ENCODE measurements at regions not wholly inside any gene's neighbourhood (a gene's known extent, or its start where the extent isn't known, plus 50 kb on each side); places are given as distances from the start of the nearest gene placed in this dataset.
"Not testable (repeated sequence)": the region's sequence is repeated elsewhere in the genome, so short reads cannot be mapped to it uniquely, and the experiment has no call there.

DNA sequence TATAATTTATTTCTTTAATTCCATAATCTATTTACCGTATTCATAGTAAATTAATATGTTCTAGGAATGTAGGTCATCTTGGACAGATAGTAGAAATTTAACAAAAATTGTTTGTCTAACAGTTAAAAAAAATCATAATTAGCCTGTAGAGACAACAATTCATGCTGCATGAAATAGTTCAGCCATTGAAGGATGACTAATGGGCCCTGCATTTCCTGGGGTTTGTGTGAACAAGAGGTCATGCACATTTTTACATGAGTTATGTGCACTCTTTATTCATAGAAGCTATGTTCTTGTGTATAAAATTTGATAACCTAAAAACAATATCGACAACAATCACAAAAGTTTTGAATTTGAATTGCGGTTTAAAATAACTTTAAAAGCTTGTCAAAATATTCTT lies 1663.6 kb downstream of the SUCLG1 start:
- no peaks in the 10 kb centered on the region for H3K9me3 Mint-ChIP-seq
- H3K27me3 Mint-ChIP-seq: no peaks in the 10 kb centered on the region
- H3K4me1 Mint-ChIP-seq: no peaks in the 10 kb centered on the region
- H3K4me3 Mint-ChIP-seq: no peak overlapping the region
- no peaks in the 10 kb centered on the region for H3K36me3 Mint-ChIP-seq (ENCODE audit: low read depth)
- H3K27ac Mint-ChIP-seq: no peak overlapping the region
- no peak for DNase-seq
- intact Hi-C loops (cut with micrococcal nuclease): no loop called here

DNA sequence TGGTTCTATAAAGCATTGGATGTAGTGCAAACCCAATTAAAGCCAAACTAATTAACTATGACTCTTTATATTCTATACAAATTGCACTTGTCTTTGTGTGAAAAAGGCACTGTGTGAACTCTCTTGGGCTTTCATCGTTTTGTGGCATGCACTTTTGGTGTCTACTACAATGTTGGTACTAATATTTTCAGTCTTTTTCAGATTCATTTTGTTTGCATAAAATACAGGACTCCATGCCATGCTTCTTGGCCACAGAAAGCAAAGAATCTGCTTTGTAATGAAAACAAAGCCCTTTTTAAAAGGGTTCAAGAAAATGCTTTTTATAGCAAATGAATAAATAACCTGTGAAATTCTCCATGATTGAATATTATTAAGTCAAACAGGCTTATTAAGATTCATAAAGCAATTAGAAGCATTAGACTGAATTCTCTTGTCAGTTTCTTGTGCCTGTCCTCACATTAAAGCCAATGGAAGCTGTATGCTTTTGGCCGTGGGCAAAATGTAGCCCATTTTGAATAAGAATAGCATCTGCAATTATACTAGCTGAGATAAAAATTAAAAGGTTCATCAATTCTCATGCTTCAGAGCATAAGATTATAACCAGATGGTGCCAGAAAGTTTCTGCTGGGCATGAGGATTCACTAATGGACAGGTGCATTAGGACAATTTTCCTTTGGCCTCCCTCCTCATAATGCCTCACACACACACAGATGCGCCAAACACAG lies 1665.2 kb downstream of the SUCLG1 start:
- Mint-ChIP-seq H3K27me3 (no peaks in the 10 kb centered on the region), H3K4me3 (no peak overlapping the region), H3K9me3 (no peaks in the 10 kb centered on the region), H3K27ac (no peak overlapping the region), H3K4me1 (no peaks in the 10 kb centered on the region), H3K36me3 (ENCODE audit: low read depth) (no peaks in the 10 kb centered on the region)
- intact Hi-C loops (cut with micrococcal nuclease): no loop called here
- DNase-seq: no peak

DNA sequence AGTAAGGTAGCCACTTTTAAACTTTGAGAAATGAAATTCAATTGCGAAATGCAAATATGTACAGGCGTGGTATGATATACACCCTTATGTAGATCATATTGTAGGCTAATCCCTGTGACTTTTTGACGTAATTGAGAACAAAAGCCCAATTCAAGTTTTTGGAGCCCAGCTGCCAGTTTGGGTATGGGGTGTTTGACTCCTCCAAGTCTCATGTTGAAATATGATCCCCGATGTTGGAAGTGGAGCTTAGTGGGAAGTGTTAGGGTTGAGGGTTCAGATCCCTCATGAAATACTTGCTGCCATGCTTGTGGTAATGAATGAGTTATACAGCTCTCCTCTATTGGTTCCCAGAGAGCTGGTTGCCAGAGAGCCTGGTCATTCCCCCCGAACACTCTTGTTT lies 1666.8 kb downstream of the SUCLG1 start:
- DNase-seq: no peak
- Mint-ChIP-seq H3K27ac (no peak overlapping the region), H3K27me3 (no peaks in the 10 kb centered on the region), H3K9me3 (no peaks in the 10 kb centered on the region), H3K4me1 (no peaks in the 10 kb centered on the region), H3K36me3 (ENCODE audit: low read depth) (no peaks in the 10 kb centered on the region), H3K4me3 (no peak overlapping the region)
- intact Hi-C loops (cut with micrococcal nuclease): no loop called here

DNA sequence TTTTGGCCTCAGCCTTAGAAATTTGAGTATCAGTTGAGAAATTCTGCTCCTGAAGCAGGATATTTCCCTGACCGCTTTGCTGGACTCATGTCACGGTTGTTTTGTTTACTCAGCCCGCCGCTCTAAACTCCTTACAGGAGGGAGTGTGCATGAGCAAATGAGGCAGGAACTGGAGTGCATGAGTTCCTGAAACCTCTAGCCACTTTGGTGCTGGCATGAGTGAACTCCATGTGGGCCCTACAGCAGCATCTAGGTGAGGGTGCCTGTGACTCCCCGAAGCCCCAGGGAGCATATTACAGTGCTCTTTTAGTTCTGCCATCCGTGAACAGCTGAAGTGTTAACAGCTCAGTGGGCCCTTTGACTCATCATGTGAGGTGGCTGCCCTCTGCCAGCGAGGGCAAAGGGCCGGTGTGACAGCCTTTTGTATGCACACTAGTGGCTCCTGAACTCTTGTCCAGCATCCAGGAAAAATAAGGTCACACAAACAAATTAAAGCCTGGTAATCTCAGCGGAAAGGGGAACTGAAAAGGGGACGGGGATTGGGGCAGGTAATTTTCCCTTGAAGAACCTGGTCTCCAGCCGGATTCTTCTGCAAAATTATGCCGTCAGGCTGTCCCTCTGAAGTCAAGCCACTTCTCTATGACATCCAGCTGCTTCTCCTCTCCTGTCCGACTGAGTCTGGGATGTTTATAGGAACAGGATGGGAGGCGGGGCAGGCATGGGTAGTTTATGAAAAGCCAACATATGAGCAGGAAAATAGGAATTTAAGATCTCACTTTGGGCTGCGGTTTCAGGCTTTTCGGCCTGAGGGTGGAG lies 1668.7 kb downstream of the SUCLG1 start:
- no peaks in the 10 kb centered on the region for H3K9me3 Mint-ChIP-seq
- no peaks in the 10 kb centered on the region for H3K36me3 Mint-ChIP-seq (ENCODE audit: low read depth)
- H3K4me3 Mint-ChIP-seq: no peak overlapping the region
- no peak overlapping the region for H3K27ac Mint-ChIP-seq
- intact Hi-C loops (cut with micrococcal nuclease): no loop called here
- DNase-seq: no peak
- H3K4me1 Mint-ChIP-seq: no peaks in the 10 kb centered on the region
- H3K27me3 Mint-ChIP-seq: no peaks in the 10 kb centered on the region

DNA sequence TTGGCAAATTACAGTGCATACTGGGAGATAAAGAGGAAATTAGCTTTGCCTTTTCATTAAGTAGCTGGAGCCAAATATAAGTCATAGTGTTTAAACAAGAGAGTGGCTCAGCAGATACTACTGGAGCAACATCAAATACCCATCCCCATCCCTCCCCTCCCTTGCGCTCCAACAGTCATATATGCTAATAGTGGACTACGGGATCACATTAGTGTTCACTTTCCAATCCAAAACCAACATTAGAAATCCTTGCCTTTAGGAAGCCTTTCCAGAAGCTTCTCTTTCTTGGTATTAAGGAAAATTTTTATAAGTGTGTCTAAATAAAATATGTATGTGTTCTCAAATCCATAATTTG lies 1669.3 kb downstream of the SUCLG1 start:
- Mint-ChIP-seq H3K27ac (no peak overlapping the region), H3K36me3 (ENCODE audit: low read depth) (no peaks in the 10 kb centered on the region), H3K27me3 (no peaks in the 10 kb centered on the region), H3K4me1 (no peaks in the 10 kb centered on the region), H3K4me3 (no peak overlapping the region), H3K9me3 (no peaks in the 10 kb centered on the region)
- DNase-seq: no peak
- intact Hi-C loops (cut with micrococcal nuclease): no loop called here

DNA sequence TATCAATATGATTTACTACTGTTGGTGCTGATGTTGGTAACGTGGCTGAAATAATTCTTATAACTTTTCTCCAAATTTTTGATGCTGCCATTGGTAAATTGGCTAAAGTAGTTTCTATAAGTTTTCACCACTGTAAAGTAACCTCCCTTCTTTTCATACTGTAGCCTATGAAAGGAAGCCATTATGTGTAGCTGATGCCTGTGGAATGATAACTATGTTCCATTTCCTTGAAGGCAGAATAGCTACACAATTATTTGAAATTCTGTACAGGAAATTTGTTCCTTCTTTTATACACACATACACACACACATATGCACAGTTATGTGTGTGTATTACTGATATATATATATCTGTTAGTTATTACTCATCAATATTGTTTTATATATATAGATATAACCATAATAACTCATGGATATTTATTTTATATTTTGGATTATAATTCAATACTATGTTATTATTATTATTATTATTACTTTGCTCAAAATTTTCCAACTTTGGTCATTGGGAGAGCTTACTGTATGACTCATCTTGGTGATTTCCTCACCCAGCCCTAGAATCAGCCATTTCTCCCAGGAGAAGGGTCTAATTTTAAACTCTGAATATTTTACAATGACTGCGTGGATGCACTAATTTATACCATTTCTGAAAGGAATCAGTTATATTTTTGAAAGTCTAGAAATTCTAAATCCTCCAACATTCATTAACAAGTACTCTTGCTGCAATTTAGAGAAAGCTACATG lies 1677.7 kb downstream of the SUCLG1 start:
- DNase-seq: no peak
- Mint-ChIP-seq H3K4me3 (no peak overlapping the region), H3K4me1 (no peaks in the 10 kb centered on the region), H3K9me3 (no peaks in the 10 kb centered on the region), H3K27me3 (no peaks in the 10 kb centered on the region), H3K27ac (no peak overlapping the region), H3K36me3 (ENCODE audit: low read depth) (no peaks in the 10 kb centered on the region)
- intact Hi-C loops (cut with micrococcal nuclease): no loop called here

- no peak for DNase-seq
- Mint-ChIP-seq H3K4me3 (no peak overlapping the region), H3K36me3 (ENCODE audit: low read depth) (no peaks in the 10 kb centered on the region), H3K27me3 (no peaks in the 10 kb centered on the region), H3K9me3 (no peaks in the 10 kb centered on the region), H3K4me1 (no peaks in the 10 kb centered on the region), H3K27ac (no peak overlapping the region)
- intact Hi-C loops (cut with micrococcal nuclease): no loop called here
Observed at GRCh38 chr2:82780050-82780449, 1679.0 kb downstream of the SUCLG1 start.

GRCh38 chr2:82752396-82752795 lies 1706.7 kb downstream of the SUCLG1 start:
- H3K4me3 Mint-ChIP-seq: no peak overlapping the region
- DNase-seq: no peak
- no peaks in the 10 kb centered on the region for H3K27me3 Mint-ChIP-seq
- intact Hi-C loops (cut with micrococcal nuclease): no loop called here
- no peaks in the 10 kb centered on the region for H3K4me1 Mint-ChIP-seq
- H3K9me3 Mint-ChIP-seq: peaks cover 9% of the 10 kb centered on the region
- no peak overlapping the region for H3K27ac Mint-ChIP-seq
- no peaks in the 10 kb centered on the region for H3K36me3 Mint-ChIP-seq (ENCODE audit: low read depth)

GRCh38 chr2:82748653-82749052 lies 1710.4 kb downstream of the SUCLG1 start:
- Mint-ChIP-seq H3K9me3 (peaks cover 12% of the 10 kb centered on the region), H3K36me3 (ENCODE audit: low read depth) (no peaks in the 10 kb centered on the region), H3K4me3 (no peak overlapping the region), H3K4me1 (no peaks in the 10 kb centered on the region), H3K27me3 (no peaks in the 10 kb centered on the region), H3K27ac (no peak overlapping the region)
- intact Hi-C loops (cut with micrococcal nuclease): no loop called here
- no peak for DNase-seq

- Mint-ChIP-seq H3K36me3 (ENCODE audit: low read depth) (no peaks in the 10 kb centered on the region), H3K27ac (no peak overlapping the region), H3K27me3 (no peaks in the 10 kb centered on the region), H3K9me3 (peaks cover 3% of the 10 kb centered on the region), H3K4me1 (no peaks in the 10 kb centered on the region), H3K4me3 (no peak overlapping the region)
- intact Hi-C loops (cut with micrococcal nuclease): no loop called here
- no peak for DNase-seq
Observed at GRCh38 chr2:82740527-82740926, 1718.6 kb downstream of the SUCLG1 start.

DNA sequence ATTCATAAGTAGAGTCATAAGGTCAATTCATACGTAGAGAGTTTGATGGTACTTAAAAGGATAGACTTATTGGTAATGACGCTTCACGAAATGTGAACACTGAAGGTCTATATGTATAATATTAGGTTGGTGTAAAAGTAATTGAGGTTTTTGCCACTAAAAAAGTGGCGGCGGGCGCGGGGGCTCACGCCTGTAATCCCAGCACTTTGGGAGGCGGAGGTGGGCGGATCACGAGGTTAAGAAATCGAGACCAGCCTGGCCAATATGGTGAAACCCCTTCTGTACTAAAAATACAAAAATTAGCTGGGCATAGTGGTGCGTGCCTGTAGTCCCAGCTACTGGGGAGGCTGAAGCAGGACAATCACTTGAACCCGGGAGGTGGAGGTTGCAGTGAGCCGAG lies 1721.1 kb downstream of the SUCLG1 start:
- intact Hi-C loops (cut with micrococcal nuclease); H3K36me3 Mint-ChIP-seq (ENCODE audit: low read depth); H3K4me3 Mint-ChIP-seq; H3K27me3 Mint-ChIP-seq; H3K27ac Mint-ChIP-seq; H3K9me3 Mint-ChIP-seq; H3K4me1 Mint-ChIP-seq; DNase-seq: not testable (repeated sequence)

DNA sequence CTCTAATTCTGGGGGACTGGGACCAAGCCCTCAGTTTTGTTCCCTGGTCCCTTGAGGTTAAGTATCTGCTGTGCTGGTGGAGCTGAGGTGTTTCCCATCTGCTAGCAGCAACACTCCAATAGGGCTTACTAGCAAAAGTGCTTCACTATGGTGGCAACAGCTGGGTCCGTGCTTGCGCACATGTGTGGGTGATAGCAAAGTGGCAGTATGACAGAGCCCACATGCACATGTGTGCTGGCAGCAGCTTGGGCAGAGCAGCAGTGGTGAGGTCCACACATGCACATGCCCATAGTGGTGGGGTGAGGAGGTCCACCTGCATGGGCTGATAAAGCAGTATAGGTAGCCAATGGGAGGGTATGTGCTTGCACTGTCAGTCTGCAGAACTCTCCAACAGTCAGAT lies 1723.7 kb downstream of the SUCLG1 start:
- intact Hi-C loops (cut with micrococcal nuclease): no loop called here
- H3K36me3 Mint-ChIP-seq (ENCODE audit: low read depth): no peaks in the 10 kb centered on the region
- H3K4me3 Mint-ChIP-seq: no peak overlapping the region
- H3K4me1 Mint-ChIP-seq: no peaks in the 10 kb centered on the region
- peaks cover 4% of the 10 kb centered on the region for H3K9me3 Mint-ChIP-seq
- no peaks in the 10 kb centered on the region for H3K27me3 Mint-ChIP-seq
- DNase-seq: no peak
- no peak overlapping the region for H3K27ac Mint-ChIP-seq

DNA sequence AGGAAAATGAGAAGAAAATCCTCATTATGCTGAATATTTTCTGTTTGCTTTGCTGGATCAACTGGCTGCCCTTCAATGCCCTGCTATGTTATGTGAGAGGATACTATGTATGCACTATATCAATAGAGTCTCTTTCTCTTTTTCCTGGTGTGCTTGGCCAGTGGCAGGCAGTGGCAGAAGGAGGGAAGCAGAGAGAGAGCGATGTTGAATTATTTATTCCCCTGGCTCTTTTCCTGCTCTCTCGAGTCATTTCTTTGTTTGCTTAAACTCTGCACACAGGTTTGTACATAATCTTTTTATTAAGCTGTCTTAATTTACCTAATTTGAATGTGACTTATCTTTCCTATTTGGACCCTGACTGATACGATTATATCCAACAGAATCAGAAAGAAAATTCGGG lies 1727.3 kb downstream of the SUCLG1 start:
- intact Hi-C loops (cut with micrococcal nuclease): no loop called here
- DNase-seq: no peak

DNA sequence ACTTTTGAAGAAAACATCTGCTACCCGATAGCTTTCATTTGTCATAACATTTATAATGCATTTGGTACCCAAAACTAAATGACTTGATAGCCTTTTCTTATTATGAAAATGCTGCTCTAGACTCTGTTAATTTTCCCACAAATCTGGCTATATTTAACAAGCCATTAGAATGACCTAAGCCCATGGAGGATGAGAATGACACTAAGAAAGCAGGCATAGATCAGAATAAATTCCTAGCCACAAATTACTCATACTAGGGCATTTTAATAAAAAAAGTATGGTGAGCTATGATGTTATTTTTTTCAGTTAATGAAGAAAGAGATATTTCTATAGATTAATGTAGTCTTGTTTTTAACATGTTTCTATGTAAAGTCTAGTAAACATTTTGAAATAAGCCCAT lies 1728.3 kb downstream of the SUCLG1 start:
- intact Hi-C loops (cut with micrococcal nuclease): no loop called here
- Mint-ChIP-seq H3K27ac (no peak overlapping the region), H3K4me1 (no peaks in the 10 kb centered on the region), H3K27me3 (no peaks in the 10 kb centered on the region), H3K4me3 (no peak overlapping the region), H3K9me3 (peaks cover 4% of the 10 kb centered on the region), H3K36me3 (ENCODE audit: low read depth) (no peaks in the 10 kb centered on the region)
- no peak for DNase-seq

More for the DNA sequence above, 1727.3 kb downstream of the SUCLG1 start:
- no peaks in the 10 kb centered on the region for H3K27me3 Mint-ChIP-seq
- H3K4me1 Mint-ChIP-seq: no peaks in the 10 kb centered on the region
- H3K36me3 Mint-ChIP-seq (ENCODE audit: low read depth): no peaks in the 10 kb centered on the region
- H3K27ac Mint-ChIP-seq: no peak overlapping the region
- H3K4me3 Mint-ChIP-seq: no peak overlapping the region
- peaks cover 4% of the 10 kb centered on the region for H3K9me3 Mint-ChIP-seq

All from activated CD4-positive, alpha-beta T cell treated with anti-CD3 and anti-CD28 coated beads, Interleukin-2, amount 10 ng/mL, durations not matched to agents 24 days and 14 days (primary cell).